UCSD-AML1 (cell line): ENCODE measurements at regions not wholly inside any gene's neighbourhood (a gene's known extent, or its start where the extent isn't known, plus 50 kb on each side); places are given as distances from the start of the nearest gene placed in this dataset.

Experiments
- DNase-seq: peaks from one replicate; lab custom pipeline; 2025; ENCODE audit not compliant: unreplicated experiment; lab: John Stamatoyannopoulos, UW

DNA sequence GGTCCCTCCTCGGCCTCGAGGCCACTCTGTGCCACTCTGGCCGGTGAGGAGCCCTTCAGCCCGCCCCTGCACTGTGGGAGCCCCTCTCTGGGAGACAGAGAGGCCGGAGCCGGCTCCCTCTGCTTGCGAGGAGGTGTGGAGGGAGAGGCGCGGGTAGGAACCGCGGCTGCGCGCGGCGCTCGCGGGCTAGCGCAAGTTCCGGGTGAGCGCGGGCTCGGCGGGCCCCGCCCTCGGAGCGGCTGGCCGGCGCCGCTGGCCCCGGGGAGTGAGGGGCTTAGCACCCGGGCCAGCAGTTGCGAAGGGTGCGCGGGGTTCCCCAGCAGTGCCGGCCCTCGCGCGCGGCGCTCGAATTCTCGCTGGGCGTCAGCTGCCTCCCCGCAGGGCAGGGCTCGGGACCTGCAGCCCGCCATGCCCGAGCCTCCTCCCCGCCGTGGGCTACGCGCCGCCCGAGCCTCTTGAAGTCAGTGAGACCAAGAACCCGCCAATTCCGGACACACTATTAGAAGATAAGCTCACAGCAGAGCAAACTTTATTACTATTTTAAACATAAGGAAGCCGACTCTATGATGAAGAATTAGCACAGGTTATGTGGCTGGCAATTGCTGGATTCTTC lies 825.8 kb upstream of the FANCL start:
- DNase-seq: no peak

DNA sequence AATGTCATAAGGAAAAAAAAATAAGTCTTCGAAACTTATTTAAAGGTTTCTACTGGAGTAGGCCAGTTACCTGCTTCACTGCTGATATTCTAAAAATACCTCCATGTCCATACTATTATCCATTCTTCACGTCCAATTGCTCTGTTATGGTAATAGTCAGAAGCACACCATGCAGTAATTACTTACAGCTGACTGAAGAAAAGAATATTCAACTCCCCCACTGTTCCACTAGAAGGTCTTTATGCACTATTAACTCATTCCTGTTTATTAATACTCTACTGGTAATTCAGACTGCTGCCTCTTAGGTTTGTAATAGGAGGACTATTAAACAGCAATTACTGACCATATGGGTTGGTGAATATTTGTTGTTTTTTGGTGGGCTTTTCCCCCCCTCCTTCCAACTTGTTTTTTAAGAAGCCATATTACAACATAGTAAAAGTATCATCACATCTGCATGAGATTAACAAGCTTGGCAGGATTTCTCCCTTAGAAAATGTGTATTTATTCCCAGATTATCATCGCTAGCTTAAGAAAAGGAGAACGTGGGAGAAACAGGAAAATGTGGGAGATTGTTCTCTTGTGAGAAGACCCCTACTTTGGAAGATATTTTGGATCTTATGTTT lies 806.4 kb upstream of the FANCL start:
- DNase-seq: no peak

DNA sequence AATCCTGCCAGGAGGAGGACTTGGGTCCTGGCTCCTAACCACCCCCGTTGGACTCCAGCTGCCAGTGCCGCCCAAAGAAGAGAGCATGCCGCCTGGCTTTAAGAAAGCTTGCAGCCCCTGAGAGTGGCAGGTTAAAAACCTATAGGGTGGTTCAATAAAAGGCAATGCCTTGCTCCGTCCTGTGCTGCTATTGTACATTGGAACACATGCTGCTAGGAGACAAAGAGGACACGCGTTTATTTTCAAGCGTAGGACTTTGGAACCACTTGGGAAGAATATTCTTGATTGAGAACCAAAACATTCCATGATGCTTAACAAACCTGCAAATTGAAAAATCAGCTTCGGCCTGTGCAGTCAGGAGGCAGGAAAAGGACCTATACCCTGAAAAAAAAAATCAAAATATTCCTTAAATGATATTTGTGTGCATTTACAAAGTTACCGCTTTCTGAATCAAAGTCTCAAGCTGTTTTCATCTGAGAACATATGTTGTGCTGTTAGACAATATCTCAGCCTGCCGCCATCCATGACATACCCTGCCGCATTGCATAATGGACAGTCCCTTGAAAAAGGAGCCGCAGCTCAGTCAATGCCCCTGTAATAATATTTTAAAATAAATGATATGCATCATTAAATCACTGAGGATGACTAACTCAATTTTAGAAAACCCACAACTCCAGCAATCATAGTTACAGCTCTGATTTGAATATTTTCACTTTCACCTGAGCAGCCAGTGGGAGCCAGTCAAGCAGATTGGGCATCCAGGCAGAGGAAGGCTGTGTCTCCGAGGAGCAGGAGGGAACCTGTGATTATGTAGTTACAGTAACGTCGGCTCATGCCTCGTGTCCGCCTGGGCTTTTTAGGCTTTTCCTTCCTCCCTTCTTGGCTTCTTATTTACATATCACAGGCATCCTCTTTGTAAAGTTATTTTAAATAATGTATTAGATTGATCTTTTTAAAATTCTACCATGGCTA lies 805.6 kb upstream of the FANCL start:
- DNase-seq: no peak

DNA sequence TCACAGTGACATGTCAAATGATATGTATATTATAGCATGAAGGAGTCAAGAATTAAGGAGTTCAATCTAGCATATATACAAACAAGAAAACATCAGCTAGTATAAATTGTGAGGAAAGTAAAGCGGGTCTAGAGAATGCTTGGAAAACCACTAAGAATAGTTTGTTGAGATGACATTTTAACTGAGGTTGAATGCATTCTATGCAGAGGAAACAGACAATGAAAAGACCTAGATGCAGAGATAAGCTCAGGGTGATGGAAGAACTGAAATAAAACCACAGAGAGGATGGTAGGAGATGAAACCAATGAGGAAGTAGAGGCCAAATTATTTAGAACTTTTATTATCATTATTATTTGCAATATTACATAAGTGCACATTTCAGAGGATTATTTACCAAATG lies 803.6 kb upstream of the FANCL start:
- DNase-seq: no peak

DNA sequence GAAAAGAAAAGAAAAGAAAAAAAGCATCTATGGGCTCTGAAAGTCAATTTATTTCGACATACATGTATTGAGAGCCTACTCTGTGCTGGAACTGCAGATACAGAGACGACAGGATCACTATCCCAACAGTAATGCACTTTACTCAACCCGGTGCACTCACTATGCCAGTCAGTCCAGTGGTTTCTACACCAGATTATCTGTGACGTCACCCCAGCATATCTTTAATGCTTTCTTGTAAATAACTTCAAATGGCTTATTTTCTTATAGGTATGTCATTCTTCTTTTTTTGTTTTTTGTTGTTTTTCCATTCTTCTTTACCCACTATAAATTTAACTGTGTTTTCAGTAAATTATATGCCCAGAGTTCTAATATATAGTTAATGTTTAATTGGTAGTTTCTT lies 800.0 kb upstream of the FANCL start:
- DNase-seq: no peak

DNA sequence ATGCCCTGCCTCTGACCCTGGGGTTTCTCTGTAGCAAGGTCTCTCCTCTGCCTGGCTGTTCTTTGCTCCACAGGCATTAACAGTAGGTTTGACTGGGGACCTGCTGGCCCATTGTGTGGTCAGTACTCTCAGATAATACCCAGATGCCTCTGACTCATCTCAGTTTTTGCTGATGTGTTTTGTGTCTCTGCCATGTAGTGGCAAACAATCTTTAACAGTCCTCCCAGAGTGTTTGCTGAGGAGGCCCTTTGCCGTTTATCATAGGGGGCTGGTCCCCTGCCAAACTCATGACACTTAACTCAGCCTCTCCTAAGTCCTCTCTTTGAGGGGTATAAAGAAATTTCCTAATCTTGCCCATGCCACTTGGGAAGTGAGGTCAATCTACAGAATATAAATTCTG lies 793.7 kb upstream of the FANCL start:
- no peak for DNase-seq

DNA sequence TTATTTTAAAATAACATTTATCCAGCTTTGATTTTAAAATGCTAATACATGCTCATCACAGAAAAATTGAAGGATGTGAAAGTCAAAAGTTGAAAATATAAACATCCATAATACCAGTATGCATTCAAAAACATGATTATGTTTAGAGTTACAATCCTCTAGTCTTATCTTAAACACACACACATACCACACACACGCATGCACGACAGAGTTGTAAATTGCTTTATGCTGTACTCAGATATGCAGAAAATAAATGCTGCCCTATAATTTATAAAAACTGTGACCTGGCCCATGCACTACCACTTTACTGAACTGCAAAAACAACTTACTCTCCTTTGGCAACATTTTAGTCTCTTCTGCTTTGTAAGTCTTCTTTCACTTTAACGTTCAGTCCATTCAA lies 793.0 kb upstream of the FANCL start:
- DNase-seq: no peak

DNA sequence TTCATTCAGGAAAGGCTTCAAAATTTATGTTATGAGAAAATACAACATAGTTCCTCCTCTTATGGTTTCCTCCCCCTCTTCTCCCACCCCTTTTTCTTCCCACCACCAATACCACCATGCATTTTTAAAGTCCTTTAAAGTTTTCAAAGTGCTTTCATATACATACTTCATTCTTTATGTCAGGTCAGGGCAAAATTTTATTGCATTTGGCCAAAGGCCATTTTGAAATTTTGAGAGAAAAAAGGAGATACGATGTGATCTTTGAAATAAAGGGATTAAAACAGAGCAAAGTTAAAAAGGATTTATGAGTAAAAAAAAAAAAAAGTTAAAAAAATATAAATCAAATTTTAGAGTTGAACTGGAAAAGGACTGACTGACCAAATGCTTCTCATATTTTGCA lies 792.5 kb upstream of the FANCL start:
- DNase-seq: no peak

DNA sequence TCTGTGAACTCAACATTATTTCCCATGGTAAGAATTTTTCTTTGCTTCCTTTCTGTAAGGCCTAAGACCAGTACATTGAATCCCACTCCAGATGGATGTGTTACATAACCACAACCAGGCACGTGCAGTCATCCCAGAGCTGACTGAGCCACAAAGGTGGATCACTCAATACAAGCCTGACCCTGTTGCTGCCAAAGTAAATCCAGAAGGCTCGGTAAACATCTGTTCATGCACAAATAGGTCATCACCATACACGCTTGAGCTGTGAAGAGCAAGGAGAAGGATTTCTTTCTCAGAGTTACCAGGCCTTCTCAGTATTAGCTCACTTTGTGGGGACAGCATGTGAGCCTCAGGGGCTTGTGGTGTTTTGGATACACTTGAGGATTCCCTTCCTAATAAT lies 791.4 kb upstream of the FANCL start:
- DNase-seq: no peak

DNA sequence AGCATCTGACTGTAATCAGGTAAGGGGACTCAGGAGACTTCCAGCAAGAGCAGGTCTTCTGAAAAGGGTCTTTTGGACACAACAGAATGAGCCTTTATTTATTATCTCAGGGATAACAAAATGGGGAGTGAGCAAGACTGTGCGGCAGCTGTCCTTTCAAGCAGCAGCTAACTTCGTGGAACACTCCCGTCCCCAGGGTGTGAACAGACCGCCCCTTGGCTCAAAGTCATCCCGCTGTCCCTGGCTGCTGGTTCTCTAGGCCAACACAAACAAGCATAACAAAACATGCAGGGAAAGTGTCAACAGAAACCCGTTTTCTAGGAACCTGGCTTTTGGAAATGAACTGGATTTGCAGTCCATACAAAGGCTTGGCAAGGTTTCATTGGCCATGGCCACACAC lies 787.9 kb upstream of the FANCL start:
- DNase-seq: no peak

DNA sequence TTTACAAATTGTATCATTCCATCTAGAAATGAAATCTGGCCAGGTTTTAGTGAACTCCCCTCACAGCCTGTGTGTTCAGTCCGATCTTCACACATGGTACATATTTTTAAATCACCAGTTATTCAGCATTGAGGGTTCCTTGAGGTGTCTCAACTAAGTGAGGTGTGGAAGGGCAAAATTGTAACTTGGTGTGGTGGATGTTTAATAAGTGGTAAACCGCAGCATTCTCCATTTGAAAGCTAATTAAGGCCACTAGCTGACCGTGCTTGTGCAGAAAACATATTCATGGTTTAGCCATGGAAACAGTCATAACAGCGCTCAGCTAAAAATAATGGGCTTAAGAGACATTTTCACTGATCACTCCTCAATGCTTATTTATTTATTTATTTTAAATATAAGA lies 786.2 kb upstream of the FANCL start:
- DNase-seq: no peak

DNA sequence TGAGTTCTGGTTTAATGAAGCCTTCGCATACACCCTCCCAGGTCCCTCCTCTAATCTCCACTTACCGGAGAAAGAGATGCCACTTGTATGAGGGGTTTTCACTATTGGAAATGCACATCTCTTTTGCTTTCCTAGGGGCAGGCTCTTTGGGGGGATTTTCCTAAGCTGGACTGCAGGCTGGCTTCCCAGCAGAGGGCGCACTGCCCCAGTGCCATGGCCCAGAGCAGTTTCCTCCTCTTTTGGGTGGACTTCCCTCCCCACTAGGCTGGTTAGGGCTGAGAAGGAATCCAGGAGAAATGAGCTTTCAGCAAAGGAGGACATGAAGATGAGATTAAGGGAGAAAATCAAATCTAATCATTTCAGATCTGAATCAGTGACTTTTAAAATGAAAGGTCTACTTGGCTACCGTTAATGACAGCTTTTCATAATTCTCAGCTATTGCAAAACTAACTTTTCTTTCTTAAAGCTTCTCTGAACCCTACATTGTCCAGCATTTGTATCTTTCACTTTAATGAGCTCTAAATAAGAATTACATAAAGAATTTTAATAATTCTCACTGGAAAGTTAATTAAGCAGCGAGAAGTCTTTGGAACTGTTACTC lies 784.1 kb upstream of the FANCL start:
- peak; percentile 46 for DNase-seq

DNA sequence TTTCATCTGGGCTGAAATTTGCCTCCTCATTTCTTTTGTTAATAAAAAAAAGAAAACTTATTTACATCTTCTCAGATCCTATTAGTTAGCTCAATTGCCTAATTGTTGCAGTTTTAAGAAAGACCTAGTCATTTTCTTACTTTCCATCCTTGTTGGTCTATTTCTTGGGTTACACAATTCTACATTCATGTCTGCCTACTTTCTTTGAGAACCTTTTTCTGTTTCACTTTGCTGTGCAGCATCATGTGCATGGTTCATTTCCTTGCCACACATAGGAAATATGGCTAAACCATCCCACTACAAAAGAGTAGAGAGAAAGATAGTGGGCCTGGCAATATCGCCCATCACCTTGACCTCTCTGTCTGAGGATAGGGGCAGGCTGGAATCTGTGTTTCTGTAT lies 780.7 kb upstream of the FANCL start:
- DNase-seq: no peak

DNA sequence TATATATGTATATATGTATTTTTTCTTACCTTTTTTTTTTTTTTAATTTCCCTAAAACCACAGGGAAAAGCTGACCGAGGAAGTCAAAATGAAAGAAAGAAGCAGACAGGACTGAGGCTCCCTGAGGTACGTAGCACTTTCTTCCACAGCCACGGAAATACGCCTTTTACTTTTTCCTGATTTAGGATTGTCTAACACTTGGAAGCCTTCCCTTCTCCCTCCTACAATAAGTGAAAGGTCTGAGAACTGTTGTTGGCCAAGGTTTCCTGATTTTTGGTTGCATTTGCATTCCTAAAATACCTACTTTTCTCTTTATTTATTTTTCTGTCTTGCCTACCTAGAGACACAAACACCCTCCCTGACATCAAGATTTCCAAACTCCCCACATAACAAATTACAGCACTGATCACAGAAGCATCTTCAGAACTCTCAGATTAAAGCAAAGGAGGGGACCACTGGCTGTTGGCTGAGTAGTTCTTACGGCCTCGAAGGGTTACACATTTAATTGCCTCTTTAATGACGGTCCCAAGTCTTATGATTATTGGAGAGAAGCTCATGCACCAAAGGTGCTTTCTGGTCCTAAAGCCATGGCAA lies 778.5 kb upstream of the FANCL start:
- no peak for DNase-seq

DNA sequence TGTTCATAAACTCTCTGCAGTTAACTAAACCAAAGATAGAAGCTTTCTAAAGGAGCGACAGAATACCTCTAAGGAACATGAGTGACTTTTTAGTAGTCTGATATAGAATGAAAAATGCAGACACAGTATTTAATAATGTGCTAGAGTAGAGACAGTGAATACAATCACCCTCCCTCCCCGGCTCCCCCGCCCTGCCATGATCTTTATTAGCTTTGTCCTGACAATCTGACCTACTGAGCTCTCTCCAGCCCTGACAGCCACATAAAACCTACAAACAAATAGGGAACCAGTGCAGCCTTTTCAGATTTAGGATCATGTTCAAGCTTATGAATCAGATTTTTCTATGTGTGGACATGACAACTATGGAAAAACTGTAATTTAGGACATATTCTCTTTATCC lies 777.6 kb upstream of the FANCL start:
- no peak for DNase-seq

DNA sequence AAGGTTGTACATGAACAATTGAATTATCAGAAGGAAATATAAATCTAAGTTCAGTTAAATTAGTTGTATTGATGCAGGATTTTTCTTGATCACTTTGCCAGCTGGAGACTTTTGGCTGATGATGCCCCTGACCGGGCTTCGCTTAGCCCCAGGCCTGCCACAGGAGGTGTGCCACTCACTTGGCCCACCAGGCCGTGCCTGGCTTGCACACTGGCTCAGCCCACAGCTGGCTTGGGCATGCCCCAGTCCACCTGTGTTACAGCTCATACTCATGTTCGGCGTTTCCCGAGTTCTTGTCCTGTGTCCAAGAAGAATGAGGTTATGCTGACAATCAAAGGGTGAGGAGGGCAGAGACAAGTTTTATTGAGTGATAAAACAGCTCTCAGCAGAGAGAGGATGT lies 773.9 kb upstream of the FANCL start:
- no peak for DNase-seq

DNA sequence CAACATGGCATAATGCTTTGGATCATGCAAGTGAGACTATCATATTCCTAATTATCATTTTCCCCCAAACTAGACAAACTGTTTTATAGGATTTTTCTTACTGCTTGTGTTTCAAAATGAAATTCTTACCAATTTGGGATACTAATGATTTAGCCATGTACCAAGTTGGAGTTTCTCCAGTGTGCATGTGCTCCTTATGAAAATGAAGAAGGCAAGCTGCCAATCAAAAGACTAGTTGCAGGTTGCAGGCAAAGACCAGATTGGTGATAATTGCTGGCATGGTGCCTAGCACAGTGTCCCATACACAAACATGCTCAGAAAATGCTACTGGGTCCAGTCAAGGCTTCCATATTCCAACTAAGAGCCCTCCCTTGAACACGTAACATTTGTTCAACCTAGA lies 771.8 kb upstream of the FANCL start:
- DNase-seq: no peak

DNA sequence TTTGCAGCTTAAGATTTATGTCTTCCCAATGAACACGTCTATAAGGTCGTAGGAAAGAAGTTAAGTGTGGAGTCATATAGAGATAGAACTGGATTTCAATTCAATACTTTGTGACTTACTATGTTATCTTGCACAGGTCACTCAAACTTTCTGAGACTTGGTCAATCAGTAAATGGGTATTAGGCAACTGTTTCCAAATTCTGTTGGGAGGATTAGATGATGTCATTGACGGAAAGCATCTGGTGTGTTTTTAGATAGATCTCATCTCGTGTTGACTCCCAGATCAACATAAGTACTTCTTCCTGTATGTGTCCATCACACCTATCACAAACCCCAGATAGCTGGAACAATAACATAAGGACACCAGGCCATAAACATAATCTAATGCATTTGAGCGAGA lies 771.1 kb upstream of the FANCL start:
- no peak for DNase-seq

DNA sequence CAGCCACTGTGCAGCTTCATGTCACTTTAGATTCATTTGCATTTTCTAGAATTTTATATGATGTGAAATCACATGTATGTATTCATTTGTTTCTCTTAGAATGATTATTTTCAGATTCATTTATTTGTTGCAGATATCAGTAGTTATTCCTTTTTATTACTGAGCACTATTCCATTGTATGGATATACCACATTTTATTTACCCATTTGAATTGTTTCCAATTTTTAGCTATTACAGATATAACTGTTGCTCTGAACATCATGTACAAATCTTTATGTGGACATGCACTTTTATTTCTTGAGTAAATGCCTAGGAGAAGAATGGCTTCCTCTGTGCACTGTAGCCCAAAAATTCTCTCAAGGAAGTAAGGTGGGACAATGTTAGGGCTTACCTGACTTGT lies 767.8 kb upstream of the FANCL start:
- DNase-seq: no peak

DNA sequence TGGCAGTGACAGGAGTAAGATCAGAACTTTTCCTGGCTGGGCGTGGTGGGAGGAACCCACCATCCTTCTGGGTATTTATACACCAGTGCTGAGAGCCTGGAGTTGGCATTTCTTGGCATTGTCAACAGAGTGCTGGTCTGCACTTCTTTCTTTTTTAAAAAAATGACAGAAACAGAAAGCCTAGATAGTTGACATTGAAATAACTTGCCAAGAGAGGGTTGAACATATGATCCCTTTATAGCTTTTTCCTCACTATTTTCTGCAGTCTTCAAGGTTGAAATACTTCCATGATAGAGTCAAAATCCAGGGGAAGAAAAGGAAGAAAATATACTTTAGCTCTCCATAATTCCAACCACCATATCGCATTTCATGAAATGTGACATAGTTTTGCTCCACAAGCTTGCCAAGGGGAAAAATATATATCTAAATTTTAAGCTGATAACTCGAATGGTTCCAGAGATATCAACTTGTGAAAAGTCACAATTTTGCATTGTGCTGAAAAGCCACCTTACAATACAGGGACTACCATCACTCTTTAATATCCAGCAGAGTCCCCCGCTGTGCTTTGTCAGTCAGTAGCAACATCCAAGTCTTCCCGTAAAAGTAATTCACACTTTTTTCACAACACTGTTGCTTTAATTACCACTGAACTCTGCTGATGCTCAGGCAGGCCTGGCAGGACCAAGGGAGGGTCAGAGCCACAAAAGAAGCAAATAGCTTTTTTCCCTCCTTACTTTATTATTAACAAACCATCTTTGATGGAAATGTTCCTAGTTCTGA lies 764.9 kb upstream of the FANCL start:
- no peak for DNase-seq

DNA sequence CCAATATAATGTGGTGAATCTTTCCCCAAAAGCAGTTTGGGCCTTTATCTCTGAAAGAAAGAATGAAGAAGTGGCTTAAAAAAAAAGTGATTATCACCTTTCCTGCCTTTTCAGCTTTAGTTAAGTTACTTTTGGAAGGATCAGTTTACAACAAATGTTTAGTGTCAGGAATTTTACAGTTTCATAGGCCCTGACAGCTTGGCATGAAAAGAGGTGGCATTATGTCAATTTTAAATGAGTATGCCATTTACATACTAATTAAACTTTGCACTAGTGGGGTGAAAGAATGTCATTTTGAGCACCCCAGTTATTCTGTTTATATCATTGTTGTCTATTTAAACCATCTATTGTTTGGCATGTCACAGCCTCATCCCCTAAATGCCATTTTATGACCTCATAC lies 763.5 kb upstream of the FANCL start:
- no peak for DNase-seq
